Panc1 (cell line): ENCODE measurements at regions not wholly inside any gene's neighbourhood (a gene's known extent, or its start where the extent isn't known, plus 50 kb on each side); places are given as distances from the start of the nearest gene placed in this dataset.

Experiments
- ATAC-seq: fragments of 200-7000 bp; cut with Tn5 transposase; 2 replicates; pipeline ENCODE4 v1.9.1; 2020; ENCODE audit warnings: mild to moderate bottlenecking, moderate library complexity
- BruUV-seq: library from RNA; stranded (reverse); fragments of 400-500 nt; replicated peaks from 2 replicates; lab custom pipeline; 2021; lab: Mats Ljungman, UMichigan
- CTCF ChIA-PET: fragments of 300-600 bp; sonication (Branson Sonifier 250); formaldehyde crosslinking; loops from one replicate; lab custom pipeline; 2022; ENCODE audit warnings: antibody characterized with exemption; lab: Charles Lee
- POLR2A ChIA-PET: fragments of 300-600 bp; sonication (Branson Sonifier 250); formaldehyde crosslinking; loops from one replicate; lab custom pipeline; 2022; ENCODE audit warnings: antibody characterized with exemption; lab: Charles Lee
- DNase-seq: peaks from one replicate; pipeline ENCODE4 v3.0.0-alpha.2; 2010; ENCODE audit warnings: low read depth, low spot score
- H3K27ac ChIP-seq: 2 replicates; pipeline ENCODE4 v1.5.1; 2011; ENCODE audit warnings: mild to moderate bottlenecking, low read length, inconsistent platforms
- H3K27me3 ChIP-seq: fragments of 200-500 bp; sonication (Bioruptor generic); 2 replicates; pipeline ENCODE4 v1.6.0; 2014; ENCODE audit warnings: low read length, inconsistent platforms; ENCODE audit not compliant: control insufficient read depth, insufficient read depth
- H3K36me3 ChIP-seq: fragments of 200-500 bp; sonication (Bioruptor generic); 2 replicates; pipeline ENCODE4 v1.5.1; 2014; ENCODE audit warnings: inconsistent platforms, mild to moderate bottlenecking, low read length, moderate library complexity; ENCODE audit not compliant: control insufficient read depth, insufficient read depth
- H3K4me1 ChIP-seq: 2 replicates; pipeline ENCODE4 v1.5.1; 2011; ENCODE audit warnings: inconsistent platforms, mild to moderate bottlenecking, low read length, moderate library complexity; ENCODE audit not compliant: control insufficient read depth, insufficient read depth
- H3K4me3 ChIP-seq, 2 experiments: 2 replicates each; pipeline ENCODE4 v1.5.1; 2011 to 2012; ENCODE audit warnings: low read depth in 2 of 2, low read length in 2 of 2, mild to moderate bottlenecking in 2 of 2, inconsistent platforms in 1 of 2, moderate library complexity in 1 of 2
- H3K9me3 ChIP-seq: fragments of 200-500 bp; sonication (Bioruptor generic); 2 replicates; pipeline ENCODE4 v1.5.1; 2014; ENCODE audit warnings: low read depth, mild to moderate bottlenecking, inconsistent platforms, low read length, moderate library complexity; ENCODE audit not compliant: control insufficient read depth, insufficient read depth
- CTCF ChIP-seq: fragments of 450-650 bp; IDR thresholded peaks from 2 replicates; pipeline ENCODE4 v1.5.1; 2017; ENCODE audit warnings: mild to moderate bottlenecking
- POLR2AphosphoS5 ChIP-seq: IDR thresholded peaks from 2 replicates; pipeline ENCODE4 v1.6.1; 2012; ENCODE audit warnings: mild to moderate bottlenecking, low read depth, low read length, moderate library complexity
- REST ChIP-seq, 2 experiments: IDR thresholded peaks; 2 replicates each; pipeline ENCODE4 v1.6.1; 2011 to 2012; ENCODE audit warnings: low read depth in 2 of 2, control low read depth in 1 of 2, low read length in 1 of 2, mild to moderate bottlenecking in 1 of 2, moderate library complexity in 1 of 2; ENCODE audit not compliant: insufficient read depth in 1 of 2
- SIN3A ChIP-seq: IDR thresholded peaks from 2 replicates; pipeline ENCODE4 v1.6.1; 2012; ENCODE audit warnings: low read depth, mild to moderate bottlenecking, low read length, moderate library complexity, borderline replicate concordance; ENCODE audit not compliant: insufficient read depth
- TCF7L2 ChIP-seq: IDR thresholded peaks from 2 replicates; pipeline ENCODE4 v1.6.1; 2011; ENCODE audit warnings: mild to moderate bottlenecking, low read depth, low read length, inconsistent platforms
- in situ Hi-C: cut with HindIII; loops from 2 replicates; pipeline ENCODE4 v1.10.0; 2016; ENCODE audit warnings: low sequenced_read_pairs, low pct_unique_long_range_greater_than_20kb
- intact Hi-C: fragments of 100-400 bp; cut with micrococcal nuclease; formaldehyde crosslinking; loops from one replicate; pipeline ENCODE4 v1.10.0; 2022; ENCODE audit not compliant: unreplicated experiment

GRCh38 chr20:47973519-47974233 is 188.4 kb upstream of the SULF2 start:
- peak overlapping the region in 1 of 2 experiments; percentile 23; a peak in 2 of 4 replicates for H3K4me3 ChIP-seq
- in situ Hi-C loops, result no loop called here
- no peak for TF ChIP-seq SIN3A
- no peak for TF ChIP-seq POLR2AphosphoS5
- TF ChIP-seq REST (IDR thresholded peaks at IDR 0.05; ENCODE audit: insufficient read depth in 1 of 2, low read depth in 2 of 2, low read length in 1 of 2), result no peak
- no peak for TF ChIP-seq TCF7L2
- no peak for TF ChIP-seq CTCF
- peaks cover 15% of the 10 kb centered on the region for H3K4me1 ChIP-seq
- H3K9me3 ChIP-seq, result no peaks in the 10 kb centered on the region
- no peaks in the 10 kb centered on the region for H3K36me3 ChIP-seq
- ATAC-seq, result peak; percentile 70
- CTCF ChIA-PET, result no interaction called here
- DNase-seq, result no peak
- POLR2A ChIA-PET, result interaction anchor here (0.6 kb wide), 1 partner anchor 47 kb away, joined by 3 read pairs; no protein-coding TSS in a partner anchor
- no TSS peak for BruUV-seq
- intact Hi-C loops, result no loop called here
- no peaks in the 10 kb centered on the region for H3K27me3 ChIP-seq
- peak overlapping the region; percentile 54 for H3K27ac ChIP-seq

- H3K4me3 ChIP-seq, result no peak overlapping the region; a peak in 1 of 4 replicates
- H3K4me1 ChIP-seq, result peaks cover 15% of the 10 kb centered on the region
- no peaks in the 10 kb centered on the region for H3K36me3 ChIP-seq
- H3K27ac ChIP-seq, result peak overlapping the region; percentile 48; the same call in 1 of the 2 replicates
- 0 out of 2 replicates have a peak, but pooled peaks have one; percentile 5 for ATAC-seq
- TF ChIP-seq SIN3A (no peak), CTCF (no peak), REST (IDR thresholded peaks at IDR 0.05; ENCODE audit: insufficient read depth in 1 of 2, low read depth in 2 of 2, low read length in 1 of 2) (no peak), POLR2AphosphoS5 (no peak), TCF7L2 (no peak)
- no peak for DNase-seq
- intact Hi-C loops, result no loop called here
- H3K9me3 ChIP-seq, result no peaks in the 10 kb centered on the region
- no peaks in the 10 kb centered on the region for H3K27me3 ChIP-seq
- ChIA-PET POLR2A (no interaction called here), CTCF (no interaction called here)
- in situ Hi-C loops, result no loop called here
- BruUV-seq, result no TSS peak
These were observed 187.6 kb upstream of the SULF2 start for GRCh38 chr20:47972916-47973309.
